ENCODE measurements at regions not wholly inside any gene's neighbourhood (a gene's known extent, or its start where the extent isn't known, plus 50 kb on each side); places are given as distances from the start of the nearest gene placed in this dataset.

- Histone ChIP-seq H3K9ac (no peak overlapping the region), H3K36me3 (replicated peaks in 1 of 2; ENCODE audit: control insufficient read depth in 1 of 2, insufficient read depth in 2 of 2, low read length in 1 of 2) (no peaks in the 10 kb centered on the region), H3K9me3 (no peaks in the 10 kb centered on the region), H2AFZ (ENCODE audit: low read depth) (no peak overlapping the region), H3K4me3 (ENCODE audit: low read depth in 2 of 2, low read length in 1 of 2) (no peak overlapping the region), H3K9me2 (no peaks in the 10 kb centered on the region), H3K27ac (ENCODE audit: low read depth in 2 of 2, low read length in 1 of 2) (no peak overlapping the region), H3K4me1 (ENCODE audit: control insufficient read depth in 1 of 2, insufficient read depth in 2 of 2, low read depth in 1 of 2, low read length in 1 of 2) (no peaks in the 10 kb centered on the region; a peak in 1 of 4 replicates), H3K4me2 (no peak overlapping the region), H3K27me3 (ENCODE audit: insufficient read depth) (no peaks in the 10 kb centered on the region), H4K20me1 (ENCODE audit: insufficient read depth) (no peaks in the 10 kb centered on the region), H3K79me2 (ENCODE audit: insufficient read depth) (no peaks in the 10 kb centered on the region), H3F3A (replicated peaks; ENCODE audit: insufficient read depth) (no peaks in the 10 kb centered on the region)
- ChIA-PET POLR2A (no interaction called here), CTCF (interaction anchor here (1.8 to 2.0 kb wide), 2 partner anchors 12 to 167 kb away, joined by 6 to 7 read pairs; no protein-coding TSS in a partner anchor)
- WGBS (ENCODE audit: low lambda C conversion rate): 29% methylated on average over 4 of the region's 4 CpGs
- DNase-seq: no peak
- TF ChIP-seq EP300 (IDR thresholded peaks at IDR 0.05; ENCODE audit: borderline replicate concordance in 1 of 2, low read depth in 1 of 2, low read length in 1 of 2) (no peak), SIN3A (IDR thresholded peaks at IDR 0.05; ENCODE audit: borderline replicate concordance, low read depth, low read length) (no peak), MEF2A (IDR thresholded peaks at IDR 0.05; ENCODE audit: borderline replicate concordance, low read depth) (no peak), TAF1 (IDR thresholded peaks at IDR 0.05; ENCODE audit: borderline replicate concordance, low read depth, low read length) (no peak), NFIC (IDR thresholded peaks at IDR 0.05; ENCODE audit: borderline replicate concordance) (no peak), SMC3 (IDR thresholded peaks at IDR 0.05; ENCODE audit: low read depth, low read length) (no peak), TEAD4 (IDR thresholded peaks at IDR 0.05; ENCODE audit: borderline replicate concordance, insufficient read depth) (no peak), ELF1 (IDR thresholded peaks at IDR 0.05) (no peak), CHD2 (IDR thresholded peaks at IDR 0.05; ENCODE audit: low read length, partially characterized antibody) (no peak), FOXM1 (IDR thresholded peaks at IDR 0.05; ENCODE audit: low read depth) (no peak), GABPA (IDR thresholded peaks at IDR 0.05; ENCODE audit: low read depth) (no peak), GATA2 (CRISPR knock-in tag; IDR thresholded peaks at IDR 0.05) (no peak), RXRA (IDR thresholded peaks at IDR 0.05; ENCODE audit: borderline replicate concordance, low read depth) (no peak), MAX (IDR thresholded peaks at IDR 0.05; ENCODE audit: low read depth) (no peak), IRF3 (IDR thresholded peaks at IDR 0.05; ENCODE audit: low read depth, low read length) (no peak), POLR2AphosphoS5 (IDR thresholded peaks at IDR 0.05; ENCODE audit: low read depth, low read length) (no peak), NRF1 (IDR thresholded peaks at IDR 0.05; ENCODE audit: low read depth, low read length) (no peak)
Observed at GRCh38 chr16:73711406-73712080, 585.1 kb upstream of the PSMD7 start.

GRCh38 chr16:73710526-73710925 is 586.1 kb upstream of the PSMD7 start:
- H3K4me3 ChIP-seq (ENCODE audit: low read depth in 2 of 2, low read length in 1 of 2): no peak overlapping the region
- WGBS (ENCODE audit: low lambda C conversion rate): 40% methylated on average over 9 of the region's 9 CpGs
- H3K9me3 ChIP-seq: no peaks in the 10 kb centered on the region
- ChIA-PET CTCF (interaction anchor here (0.9 to 1.6 kb wide), 3 partner anchors 10 to 324 kb away, joined by 3 to 4 read pairs (median 4); no protein-coding TSS in a partner anchor), POLR2A (no interaction called here)
- H3K9me2 ChIP-seq: no peaks in the 10 kb centered on the region
- no peaks in the 10 kb centered on the region for H4K20me1 ChIP-seq (ENCODE audit: insufficient read depth)
- no peak overlapping the region for H3K9ac ChIP-seq
- H3K27ac ChIP-seq (ENCODE audit: low read depth in 2 of 2, low read length in 1 of 2): no peak overlapping the region
- DNase-seq: no peak
- no peak overlapping the region for H2AFZ ChIP-seq (ENCODE audit: low read depth)
- H3K36me3 ChIP-seq (replicated peaks in 1 of 2; ENCODE audit: control insufficient read depth in 1 of 2, insufficient read depth in 2 of 2, low read length in 1 of 2): no peaks in the 10 kb centered on the region
- H3K4me2 ChIP-seq: no peak overlapping the region
- H3K27me3 ChIP-seq (ENCODE audit: insufficient read depth): no peaks in the 10 kb centered on the region
- no peaks in the 10 kb centered on the region for H3F3A ChIP-seq (replicated peaks; ENCODE audit: insufficient read depth)
- H3K4me1 ChIP-seq (ENCODE audit: control insufficient read depth in 1 of 2, insufficient read depth in 2 of 2, low read depth in 1 of 2, low read length in 1 of 2): no peaks in the 10 kb centered on the region; a peak in 1 of 4 replicates
- no peaks in the 10 kb centered on the region for H3K79me2 ChIP-seq (ENCODE audit: insufficient read depth)
- TF ChIP-seq CHD2 (IDR thresholded peaks at IDR 0.05; ENCODE audit: low read length, partially characterized antibody) (no peak), RXRA (IDR thresholded peaks at IDR 0.05; ENCODE audit: borderline replicate concordance, low read depth) (no peak)

All from SK-N-SH (cell line).